NCI-H2029 (cell line): ENCODE measurements at regions not wholly inside any gene's neighbourhood (a gene's known extent, or its start where the extent isn't known, plus 50 kb on each side); places are given as distances from the start of the nearest gene placed in this dataset.

Experiments used
- DNase-seq: peaks from one replicate; lab custom pipeline; 2025; lab: John Stamatoyannopoulos, UW

DNA sequence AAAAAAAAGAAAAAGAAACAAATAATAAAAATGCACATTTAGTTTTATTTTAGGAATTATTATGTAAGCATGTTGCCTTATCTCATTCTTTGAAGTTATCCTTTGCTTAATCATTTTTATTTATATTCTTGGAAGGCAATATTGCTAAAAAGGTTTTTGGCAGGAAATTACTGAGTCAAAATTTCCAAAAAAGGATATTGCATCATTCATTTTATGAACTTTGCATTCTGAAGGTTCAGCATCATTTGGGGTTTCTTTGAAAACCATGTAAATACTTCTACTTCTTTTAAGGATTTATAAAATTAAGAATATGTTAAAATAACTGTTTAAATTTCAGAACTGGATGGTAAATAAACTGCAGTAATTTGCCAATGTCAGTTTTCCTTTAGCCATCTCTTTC, 94.2 kb upstream of the CTNND2 start:
- DNase-seq, result no peak

DNA sequence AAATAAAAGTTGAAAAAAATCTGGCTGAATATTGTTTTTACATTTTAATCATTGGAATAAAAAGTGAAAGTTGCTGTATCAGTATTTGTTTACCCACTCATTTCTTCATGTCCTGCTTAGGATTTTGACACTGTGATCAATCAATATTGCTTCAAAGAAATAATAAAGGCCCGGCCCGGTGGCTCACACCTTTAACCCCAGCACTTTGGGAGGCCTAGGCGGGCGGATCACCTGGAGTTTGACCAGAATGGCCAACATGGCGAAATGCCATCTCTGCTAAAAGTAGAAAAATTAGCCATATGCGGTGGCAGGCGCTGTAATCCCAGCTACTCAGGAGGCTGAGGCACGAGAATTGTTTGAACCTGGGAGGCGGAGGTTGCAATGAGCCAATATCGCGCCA, 93.7 kb upstream of the CTNND2 start:
- DNase-seq, result no peak

DNA sequence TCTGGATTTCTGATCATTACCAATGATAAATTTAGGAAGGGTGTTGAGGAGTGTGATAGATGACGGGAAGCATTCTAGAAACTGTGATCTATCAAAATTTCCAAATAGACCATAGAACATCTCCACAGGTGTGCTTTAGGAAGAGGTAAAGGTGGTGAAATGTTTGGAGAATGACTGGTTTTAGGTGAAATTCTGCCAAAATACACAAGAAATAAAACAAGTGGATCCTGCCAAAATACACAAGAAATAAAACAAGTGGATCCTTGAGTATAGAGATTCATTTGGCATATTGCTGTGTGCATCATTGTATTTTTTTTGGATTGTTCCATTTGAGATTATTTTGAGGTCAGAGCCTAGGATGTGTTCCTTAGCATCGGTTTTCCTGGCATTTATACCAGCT, 88.3 kb upstream of the CTNND2 start:
- DNase-seq, result no peak

DNA sequence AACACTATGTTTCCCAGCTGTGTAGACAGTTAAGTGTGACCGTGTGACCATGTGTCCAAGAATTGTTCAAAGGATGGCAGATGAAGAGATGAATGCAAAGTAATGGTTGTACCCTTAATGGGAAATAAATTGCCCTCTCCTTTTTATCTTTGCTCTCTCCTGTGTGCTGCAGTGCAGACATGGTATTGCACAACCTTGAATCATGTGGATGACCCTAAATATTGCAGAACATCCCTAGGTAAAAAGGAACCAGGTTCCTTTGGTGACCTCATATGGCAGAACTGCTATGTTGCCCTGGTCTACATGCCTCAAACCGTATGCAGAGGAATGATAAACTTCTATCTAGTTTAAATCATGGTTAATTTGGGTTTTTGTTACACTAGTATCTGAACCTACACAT, 81.7 kb upstream of the CTNND2 start:
- DNase-seq, result no peak

DNA sequence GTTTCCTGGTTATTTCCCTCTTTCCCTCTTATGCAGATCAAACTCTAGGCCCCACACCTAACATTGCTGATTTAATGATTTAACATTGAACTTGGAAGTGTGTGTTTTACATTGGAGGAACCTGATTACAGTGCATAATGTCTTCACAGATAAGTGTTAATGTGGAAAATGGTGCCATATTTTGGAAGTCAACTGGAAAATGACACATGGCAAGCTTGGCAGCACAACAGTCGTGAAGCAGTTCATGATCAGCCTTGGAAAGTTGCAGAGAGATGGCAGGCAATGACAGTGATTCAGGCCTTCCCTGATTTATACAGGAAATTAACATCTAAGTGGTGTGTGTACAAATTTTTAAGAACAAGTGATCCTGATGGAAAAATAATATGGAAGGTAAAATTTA, 80.0 kb upstream of the CTNND2 start:
- no peak for DNase-seq

DNA sequence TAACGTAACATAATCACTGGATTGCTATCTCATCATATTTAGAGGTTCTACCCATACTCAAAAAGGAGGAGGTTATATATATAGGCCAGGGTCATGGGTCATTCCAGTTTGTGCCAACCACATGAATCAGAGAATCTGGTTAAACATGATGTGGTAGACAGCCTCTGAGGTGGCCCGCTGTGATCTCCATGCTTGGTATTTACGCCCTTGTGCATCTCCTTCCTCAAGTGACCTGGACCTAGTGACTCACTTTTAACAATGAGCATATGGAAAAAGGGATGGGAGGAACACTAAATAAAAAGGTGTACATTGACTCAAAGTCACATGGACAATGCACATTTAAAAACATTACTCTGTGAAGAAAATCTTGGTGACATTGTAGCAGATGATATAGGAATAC, 77.7 kb upstream of the CTNND2 start:
- no peak for DNase-seq

DNA sequence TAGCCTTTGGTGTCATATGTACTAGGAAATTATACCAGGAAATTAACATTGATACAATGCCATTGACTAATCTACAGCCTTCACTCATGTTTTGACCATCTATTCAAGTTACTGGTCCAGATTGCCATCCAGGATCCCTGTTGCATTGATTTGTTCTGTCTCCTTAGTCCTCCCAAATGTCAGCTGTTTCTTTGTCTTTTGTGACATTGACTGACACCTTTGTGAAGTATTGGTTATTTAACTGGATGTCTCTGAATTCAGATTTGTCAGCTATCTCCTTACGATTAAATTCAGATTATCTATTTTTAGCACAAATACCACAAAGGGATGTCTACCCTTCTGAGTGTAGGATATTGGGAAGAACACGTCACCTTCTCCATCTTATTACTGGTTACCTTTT, 73.7 kb upstream of the CTNND2 start:
- DNase-seq, result no peak

DNA sequence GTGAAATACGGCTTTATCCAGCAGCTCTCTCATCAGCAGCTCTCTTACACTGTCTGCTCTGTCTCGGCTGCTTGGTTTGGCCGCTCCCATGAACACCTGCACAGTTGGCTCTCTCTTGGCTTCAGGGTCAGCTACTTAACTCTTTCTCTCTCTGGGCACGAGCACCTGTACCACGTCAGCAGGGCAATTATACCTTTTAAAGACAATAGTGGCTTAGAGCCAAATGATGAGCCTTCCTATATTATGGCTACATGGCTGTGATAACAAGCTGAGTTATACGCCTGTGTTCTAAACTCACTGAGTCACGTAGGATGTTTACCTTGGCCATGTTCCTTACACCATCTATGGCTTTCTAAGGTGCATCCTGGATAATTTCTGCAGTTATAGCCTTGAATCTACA, 69.2 kb upstream of the CTNND2 start:
- no peak for DNase-seq

DNA sequence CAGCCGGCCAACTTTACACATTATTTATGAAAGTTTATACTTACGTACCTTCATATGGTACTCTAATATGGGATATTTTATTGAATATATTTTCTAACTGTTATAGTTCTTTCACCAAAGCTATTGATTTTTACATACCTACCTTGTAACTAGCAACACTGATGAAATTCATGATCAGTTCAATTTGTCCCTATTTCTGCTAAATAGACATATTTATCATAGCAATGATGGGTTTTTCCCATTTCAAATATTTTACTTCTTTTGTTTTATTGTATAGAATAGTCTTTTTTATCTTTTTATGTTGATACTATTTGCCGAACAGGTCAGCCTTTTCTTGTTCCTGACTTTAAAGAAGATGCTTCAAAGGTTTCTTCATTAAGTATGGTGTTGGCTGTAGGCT, 59.0 kb upstream of the CTNND2 start:
- no peak for DNase-seq

DNA sequence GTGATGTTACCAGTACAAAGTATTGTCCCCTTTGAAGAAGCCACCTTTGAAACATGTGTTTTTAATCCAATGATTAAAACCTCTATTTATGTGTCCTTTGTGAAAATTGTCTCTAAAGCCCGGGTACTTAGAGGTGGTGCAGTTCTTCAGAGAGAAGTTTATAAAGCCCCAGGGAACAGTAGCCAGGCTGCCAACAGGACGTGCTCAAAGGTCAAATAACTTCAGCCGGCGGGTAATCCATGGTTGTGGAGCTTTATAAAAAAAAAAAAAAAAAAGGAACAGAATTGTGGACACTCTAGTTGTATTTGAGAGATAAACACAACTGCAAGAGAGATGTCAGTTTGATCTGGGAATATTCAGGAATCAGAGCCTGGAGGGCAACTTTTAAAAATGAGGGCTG, 57.9 kb upstream of the CTNND2 start:
- no peak for DNase-seq

DNA sequence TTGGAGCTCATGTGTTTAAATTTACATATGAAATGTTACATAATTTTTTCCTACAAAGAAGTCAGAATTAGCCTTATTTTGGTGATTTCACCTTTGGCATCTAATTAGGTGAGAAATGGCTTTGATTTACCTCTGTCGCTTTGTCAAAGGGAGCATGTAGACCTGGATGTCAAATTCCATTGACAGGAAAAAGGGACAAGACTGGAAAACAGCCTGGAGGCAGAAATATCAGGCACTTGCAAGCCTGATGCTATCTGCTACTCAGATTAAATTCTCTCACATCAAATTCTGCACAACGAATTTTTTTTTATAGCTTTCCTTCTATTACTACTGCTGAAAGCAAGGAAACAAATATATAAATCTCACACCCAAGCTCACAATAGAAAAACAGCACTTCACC, 54.1 kb upstream of the CTNND2 start:
- DNase-seq, result no peak

DNA sequence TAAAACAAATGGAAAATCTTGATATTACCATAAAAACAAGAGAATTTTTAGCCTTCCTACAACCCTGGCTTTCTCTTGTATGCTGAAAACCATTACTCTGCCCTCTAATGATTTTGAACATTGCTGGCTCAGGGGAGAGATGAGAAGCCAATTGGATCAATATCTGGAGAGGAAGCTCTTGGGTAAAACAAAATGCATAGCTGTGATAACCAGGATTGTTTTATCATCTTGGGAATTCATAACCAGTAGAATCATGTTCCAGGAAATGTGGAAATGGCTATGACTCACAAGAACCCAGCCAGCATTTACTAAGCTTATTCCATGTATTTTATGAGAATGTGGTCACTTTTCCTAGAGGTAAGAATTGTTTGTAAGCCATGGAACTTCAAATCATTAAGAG, 51.1 kb upstream of the CTNND2 start:
- DNase-seq, result no peak
